ENCODE measurements at regions not wholly inside any gene's neighbourhood (a gene's known extent, or its start where the extent isn't known, plus 50 kb on each side); places are given as distances from the start of the nearest gene placed in this dataset.

- POLR2A ChIA-PET = no interaction called here
- H2AFZ ChIP-seq (ENCODE audit: low read depth, low read length, poor library complexity, severe bottlenecking) = no peak overlapping the region
- H3K27me3 ChIP-seq (ENCODE audit: insufficient read depth, low read length) = no peaks in the 10 kb centered on the region
- no peaks in the 10 kb centered on the region for H3K9me2 ChIP-seq (ENCODE audit: insufficient read depth)
- DNase-seq (ENCODE audit: low read depth, low spot score) = no peak
- TF ChIP-seq MAX (IDR thresholded peaks at IDR 0.05) (no peak), ZBTB33 (IDR thresholded peaks at IDR 0.05; ENCODE audit: extremely low read depth, insufficient replicate concordance, low read length) (no peak), JUND (IDR thresholded peaks at IDR 0.05) (no peak), ATF3 (IDR thresholded peaks at IDR 0.05) (no peak), RAD21 (IDR thresholded peaks at IDR 0.05; ENCODE audit: low read depth) (no peak), SIN3A (IDR thresholded peaks at IDR 0.05; ENCODE audit: low read depth) (no peak), ZNF274 (IDR thresholded peaks at IDR 0.05; ENCODE audit: low read depth, low read length) (no peak), SRF (IDR thresholded peaks at IDR 0.05; ENCODE audit: low read depth) (no peak), POLR2A (IDR thresholded peaks at IDR 0.05; ENCODE audit: borderline replicate concordance, extremely low read depth, insufficient read depth, insufficient read length) (no peak), POLR2AphosphoS5 (IDR thresholded peaks at IDR 0.05; ENCODE audit: low read depth, low read length) (no peak), ZFX (IDR thresholded peaks at IDR 0.05) (no peak)
- no peak overlapping the region for H3K9ac ChIP-seq (ENCODE audit: low read length)
- no peak overlapping the region for H3K4me2 ChIP-seq (ENCODE audit: low read length)
- H3K27ac ChIP-seq (ENCODE audit: low read depth, low read length) = no peak overlapping the region
- no TSS peak for BruUV-seq (replicated peaks)
- RAD21 ChIA-PET (ENCODE audit: low non-redundant PET in 1 of 2, low total read pairs in 2 of 2, uncharacterized antibody in 2 of 2, unreplicated experiment in 2 of 2) = no interaction called here
- no peak for ATAC-seq
- H4K20me1 ChIP-seq (ENCODE audit: insufficient read depth) = no peaks in the 10 kb centered on the region
- no peaks in the 10 kb centered on the region for H3K36me3 ChIP-seq (ENCODE audit: control insufficient read depth in 1 of 2, insufficient read depth in 2 of 2, low read length in 2 of 2)
- no peaks in the 10 kb centered on the region for H3K79me2 ChIP-seq (ENCODE audit: insufficient read depth, low read length)
- no peaks in the 10 kb centered on the region for H3K4me1 ChIP-seq (ENCODE audit: control insufficient read depth in 1 of 2, insufficient read depth in 2 of 2, low read length in 2 of 2)
- no peak overlapping the region for H3K4me3 ChIP-seq (replicated peaks in 1 of 2; ENCODE audit: low read depth in 1 of 2, low read length in 2 of 2)
- intact Hi-C loops (cut with micrococcal nuclease) = no loop called here
- CTCF ChIA-PET = no interaction called here
- no peaks in the 10 kb centered on the region for H3K9me3 ChIP-seq (ENCODE audit: control insufficient read depth in 1 of 2, insufficient read depth in 1 of 2, low read depth in 1 of 2, low read length in 2 of 2)
Observed at GRCh38 chr1:5566924-5567323, 425.3 kb downstream of the NPHP4 start.

Data from HCT116 (cell line).